Cardiac muscle cell (in vitro differentiated cells and primary cell): ENCODE measurements at regions not wholly inside any gene's neighbourhood (a gene's known extent, or its start where the extent isn't known, plus 50 kb on each side); places are given as distances from the start of the nearest gene placed in this dataset.

Source experiments
- DNase-seq, 2 donors: peaks; one replicate each; pipeline versions ENCODE4 v3.0.0 to v3.0.0-alpha.2; 2010 to 2017; ENCODE audit warnings: low read depth in 1 of 2, low spot score in 1 of 2
- H3K27ac ChIP-seq: fragments of 200-600 bp; sonication (generic); 2 replicates; pipeline ENCODE4 v1.5.1; 2016
- H3K27me3 ChIP-seq: fragments of 200-600 bp; sonication (generic); 2 replicates; pipeline ENCODE4 v1.6.0; 2016; ENCODE audit warnings: control low read depth
- H3K36me3 ChIP-seq: fragments of 200-600 bp; sonication (generic); 2 replicates; pipeline ENCODE4 v1.5.1; 2016; ENCODE audit warnings: control low read depth
- H3K4me1 ChIP-seq: fragments of 200-600 bp; sonication (generic); 2 replicates; pipeline ENCODE4 v1.8.1; 2017; ENCODE audit warnings: low read depth, mild to moderate bottlenecking, mixed run types
- H3K4me3 ChIP-seq: fragments of 200-600 bp; sonication (generic); 2 replicates; pipeline ENCODE4 v1.5.1; 2016; ENCODE audit warnings: mild to moderate bottlenecking
- H3K9me3 ChIP-seq: fragments of 200-600 bp; sonication (generic); 2 replicates; pipeline ENCODE4 v1.5.1; 2017; ENCODE audit warnings: low read depth, mild to moderate bottlenecking, control low read depth
- CTCF ChIP-seq: IDR thresholded peaks from 2 replicates; pipeline ENCODE4 v1.5.1; 2012; ENCODE audit warnings: low read depth, mild to moderate bottlenecking, low read length

GRCh38 chr3:193903966-193904365, 232.0 kb upstream of the HES1 start:
- H3K27ac ChIP-seq, result no peak overlapping the region
- no peaks in the 10 kb centered on the region for H3K4me1 ChIP-seq
- DNase-seq, result no peak
- H3K9me3 ChIP-seq, result no peaks in the 10 kb centered on the region
- no peaks in the 10 kb centered on the region for H3K27me3 ChIP-seq
- no peak overlapping the region for H3K4me3 ChIP-seq
- no peak for TF ChIP-seq CTCF
- no peaks in the 10 kb centered on the region for H3K36me3 ChIP-seq

- H3K9me3 ChIP-seq, result no peaks in the 10 kb centered on the region
- DNase-seq, result peak in 1 of 2 donors; percentile 71
- no peak overlapping the region for H3K27ac ChIP-seq
- H3K4me3 ChIP-seq, result no peak overlapping the region
- H3K27me3 ChIP-seq, result no peaks in the 10 kb centered on the region
- no peaks in the 10 kb centered on the region for H3K36me3 ChIP-seq
- H3K4me1 ChIP-seq, result peaks cover 1% of the 10 kb centered on the region
- TF ChIP-seq CTCF, result no peak
These were observed 230.2 kb upstream of the HES1 start for GRCh38 chr3:193905541-193906396.

GRCh38 chr3:193906849-193907410, 229.0 kb upstream of the HES1 start:
- H3K4me1 ChIP-seq, result peaks cover 8% of the 10 kb centered on the region
- TF ChIP-seq CTCF, result no peak
- DNase-seq, result no peak
- H3K9me3 ChIP-seq, result no peaks in the 10 kb centered on the region
- H3K27ac ChIP-seq, result no peak overlapping the region
- H3K4me3 ChIP-seq, result no peak overlapping the region
- H3K27me3 ChIP-seq, result no peaks in the 10 kb centered on the region
- no peaks in the 10 kb centered on the region for H3K36me3 ChIP-seq

- Histone ChIP-seq H3K27me3 (no peaks in the 10 kb centered on the region), H3K9me3 (no peaks in the 10 kb centered on the region), H3K4me1 (peaks cover 8% of the 10 kb centered on the region), H3K36me3 (no peaks in the 10 kb centered on the region), H3K27ac (no peak overlapping the region), H3K4me3 (no peak overlapping the region)
- no peak for DNase-seq
- TF ChIP-seq CTCF, result no peak
These were observed 227.7 kb upstream of the HES1 start for GRCh38 chr3:193908181-193908744.

GRCh38 chr3:193909387-193909786, 226.6 kb upstream of the HES1 start:
- Histone ChIP-seq H3K27ac (no peak overlapping the region), H3K4me3 (no peak overlapping the region), H3K27me3 (no peaks in the 10 kb centered on the region), H3K4me1 (peaks cover 8% of the 10 kb centered on the region), H3K36me3 (no peaks in the 10 kb centered on the region), H3K9me3 (no peaks in the 10 kb centered on the region)
- no peak for TF ChIP-seq CTCF
- no peak for DNase-seq
